Type B pancreatic cell (in vitro differentiated cells): ENCODE measurements at regions not wholly inside any gene's neighbourhood (a gene's known extent, or its start where the extent isn't known, plus 50 kb on each side); places are given as distances from the start of the nearest gene placed in this dataset.
"Not testable (repeated sequence)": the region's sequence is repeated elsewhere in the genome, so short reads cannot be mapped to it uniquely, and the experiment has no call there.

Experiments used
- DNase-seq: peaks from one replicate; pipeline ENCODE4 v3.0.0; 2021; ENCODE audit warnings: mixed read lengths; ENCODE audit not compliant: unreplicated experiment; ENCODE audit errors: extremely low spot score
- H3K27ac Mint-ChIP-seq: 2 replicates; pipeline ENCODE4 v1.8.0; 2021; ENCODE audit warnings: mild to moderate bottlenecking, mixed read lengths
- H3K27me3 Mint-ChIP-seq: 2 replicates; pipeline ENCODE4 v1.8.0; 2021; ENCODE audit warnings: mixed read lengths
- H3K36me3 Mint-ChIP-seq: 2 replicates; pipeline ENCODE4 v1.8.0; 2021; ENCODE audit warnings: mixed read lengths
- H3K4me1 Mint-ChIP-seq: one replicate; pipeline ENCODE4 v1.8.0; 2021; ENCODE audit warnings: mixed read lengths; ENCODE audit not compliant: unreplicated experiment
- H3K4me3 Mint-ChIP-seq: 2 replicates; pipeline ENCODE4 v1.8.0; 2021; ENCODE audit warnings: mild to moderate bottlenecking, mixed read lengths
- H3K9me3 Mint-ChIP-seq: 2 replicates; pipeline ENCODE4 v1.8.0; 2021; ENCODE audit warnings: mixed read lengths
- TF ChIP-seq, protein P1 (sequence below): fragments of 200-600 bp; sonication (generic); conservative IDR thresholded peaks from 2 replicates; pipeline ENCODE4 v1.5.0; 2021; ENCODE audit warnings: antibody characterized with exemption, mild to moderate bottlenecking

DNA sequence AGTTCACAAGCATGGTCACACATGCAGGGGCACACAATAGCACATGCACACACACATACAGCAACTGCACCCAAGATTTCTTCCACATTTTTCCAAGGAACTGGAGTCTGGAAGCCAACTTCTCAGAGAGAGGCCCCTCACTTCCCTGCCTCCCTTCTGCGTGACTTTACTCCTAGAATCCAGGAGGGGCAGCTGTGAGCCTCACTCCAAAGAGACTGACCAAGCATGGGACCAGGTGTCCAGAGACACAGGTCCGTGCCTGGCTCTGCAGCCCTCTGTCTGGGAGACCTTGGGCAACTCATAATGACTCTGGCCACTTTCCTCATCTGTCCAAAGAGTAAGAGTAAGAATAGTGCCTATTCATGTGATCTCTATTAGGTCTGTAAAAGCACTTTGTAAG lies 104.7 kb upstream of the TMEM132E start:
- H3K9me3 Mint-ChIP-seq: no peaks in the 10 kb centered on the region
- no peaks in the 10 kb centered on the region for H3K36me3 Mint-ChIP-seq
- peaks cover 63% of the 10 kb centered on the region for H3K27me3 Mint-ChIP-seq
- H3K27ac Mint-ChIP-seq: no peak overlapping the region
- no peak for DNase-seq
- no peaks in the 10 kb centered on the region for H3K4me1 Mint-ChIP-seq
- TF ChIP-seq, protein P1, sequence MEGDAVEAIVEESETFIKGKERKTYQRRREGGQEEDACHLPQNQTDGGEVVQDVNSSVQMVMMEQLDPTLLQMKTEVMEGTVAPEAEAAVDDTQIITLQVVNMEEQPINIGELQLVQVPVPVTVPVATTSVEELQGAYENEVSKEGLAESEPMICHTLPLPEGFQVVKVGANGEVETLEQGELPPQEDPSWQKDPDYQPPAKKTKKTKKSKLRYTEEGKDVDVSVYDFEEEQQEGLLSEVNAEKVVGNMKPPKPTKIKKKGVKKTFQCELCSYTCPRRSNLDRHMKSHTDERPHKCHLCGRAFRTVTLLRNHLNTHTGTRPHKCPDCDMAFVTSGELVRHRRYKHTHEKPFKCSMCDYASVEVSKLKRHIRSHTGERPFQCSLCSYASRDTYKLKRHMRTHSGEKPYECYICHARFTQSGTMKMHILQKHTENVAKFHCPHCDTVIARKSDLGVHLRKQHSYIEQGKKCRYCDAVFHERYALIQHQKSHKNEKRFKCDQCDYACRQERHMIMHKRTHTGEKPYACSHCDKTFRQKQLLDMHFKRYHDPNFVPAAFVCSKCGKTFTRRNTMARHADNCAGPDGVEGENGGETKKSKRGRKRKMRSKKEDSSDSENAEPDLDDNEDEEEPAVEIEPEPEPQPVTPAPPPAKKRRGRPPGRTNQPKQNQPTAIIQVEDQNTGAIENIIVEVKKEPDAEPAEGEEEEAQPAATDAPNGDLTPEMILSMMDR: no peak
- no peak overlapping the region for H3K4me3 Mint-ChIP-seq

DNA sequence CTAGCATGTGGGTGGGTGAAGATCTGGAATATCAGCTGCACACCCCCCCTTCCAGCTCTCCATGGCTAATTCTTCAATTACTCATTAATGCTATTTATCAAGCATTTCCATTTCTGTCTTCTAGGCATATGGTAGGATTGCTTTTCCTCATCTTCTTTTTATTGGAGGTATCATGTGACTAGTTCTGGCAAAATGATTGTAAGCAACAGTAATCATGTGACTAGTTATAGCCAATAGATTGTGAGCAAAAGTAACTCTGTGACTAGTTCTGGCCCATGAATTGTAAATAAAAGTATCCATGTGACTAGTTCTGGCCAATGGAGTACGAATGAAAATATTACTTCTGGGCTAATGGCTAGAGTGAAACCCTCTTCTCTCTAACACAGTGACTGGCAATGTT lies 107.0 kb upstream of the TMEM132E start:
- Mint-ChIP-seq H3K4me3 (no peak overlapping the region), H3K36me3 (no peaks in the 10 kb centered on the region), H3K27ac (no peak overlapping the region), H3K4me1 (no peaks in the 10 kb centered on the region), H3K9me3 (no peaks in the 10 kb centered on the region), H3K27me3 (peaks cover 47% of the 10 kb centered on the region)
- TF ChIP-seq, protein P1: no peak
- DNase-seq: no peak

DNA sequence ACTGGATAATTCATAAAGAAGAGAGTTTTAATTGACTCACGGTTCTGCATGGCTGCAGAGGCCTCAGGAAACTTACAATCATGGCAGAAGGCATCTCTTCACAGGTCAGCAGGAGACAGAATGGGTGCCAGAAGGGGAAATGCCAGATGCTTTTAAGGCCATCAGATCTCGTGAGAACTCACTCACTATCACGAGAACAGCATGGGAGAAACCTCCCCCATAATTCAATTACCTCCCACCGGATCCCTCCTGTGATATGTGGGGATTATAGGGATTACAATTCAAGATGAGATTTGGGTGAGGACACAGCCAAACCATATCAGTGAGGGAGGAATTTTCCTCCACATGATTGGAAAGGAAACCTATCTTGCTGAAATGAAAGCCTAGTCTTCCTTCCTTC lies 108.1 kb upstream of the TMEM132E start:
- peaks cover 48% of the 10 kb centered on the region for H3K27me3 Mint-ChIP-seq
- not testable (repeated sequence) for H3K27ac Mint-ChIP-seq, H3K36me3 Mint-ChIP-seq, H3K4me3 Mint-ChIP-seq, H3K4me1 Mint-ChIP-seq, DNase-seq, H3K9me3 Mint-ChIP-seq

- Mint-ChIP-seq H3K4me3 (no peak overlapping the region), H3K9me3 (no peaks in the 10 kb centered on the region), H3K36me3 (no peaks in the 10 kb centered on the region), H3K27ac (no peak overlapping the region), H3K27me3 (peaks cover 53% of the 10 kb centered on the region), H3K4me1 (no peaks in the 10 kb centered on the region)
- TF ChIP-seq, protein P1: no peak
- DNase-seq: no peak
Observed at GRCh38 chr17:34465789-34466188, 102.8 kb upstream of the CCL1 start.

- no peak for DNase-seq
- H3K4me3 Mint-ChIP-seq: no peak overlapping the region
- H3K27ac Mint-ChIP-seq: no peak overlapping the region
- H3K36me3 Mint-ChIP-seq: no peaks in the 10 kb centered on the region
- TF ChIP-seq, protein P1: no peak
- H3K27me3 Mint-ChIP-seq: peaks cover 53% of the 10 kb centered on the region
- H3K9me3 Mint-ChIP-seq: no peaks in the 10 kb centered on the region
- H3K4me1 Mint-ChIP-seq: no peaks in the 10 kb centered on the region
Observed at GRCh38 chr17:34464812-34465211, 101.8 kb upstream of the CCL1 start.

DNA sequence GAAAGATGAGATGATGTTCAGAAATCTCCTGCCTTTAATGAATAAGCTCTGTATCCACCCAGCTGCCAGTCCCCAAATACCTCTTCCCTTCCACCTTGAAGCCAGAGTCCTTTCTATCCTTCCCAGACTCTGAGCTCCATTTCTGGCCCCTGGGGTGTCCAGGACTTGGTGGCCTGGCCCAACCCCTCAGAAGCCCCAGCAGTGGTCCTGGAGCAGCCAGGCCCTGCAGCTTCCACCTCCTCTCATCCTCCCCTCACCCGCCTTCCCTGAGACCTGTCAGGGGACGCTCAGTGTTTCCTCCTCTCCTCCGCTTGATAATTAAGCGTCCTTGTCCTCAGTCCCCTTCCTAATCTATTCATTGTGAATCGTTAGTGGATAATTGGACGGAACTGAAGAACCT lies 95.2 kb upstream of the CCL1 start:
- no peak overlapping the region for H3K27ac Mint-ChIP-seq
- DNase-seq: no peak
- no peak overlapping the region for H3K4me3 Mint-ChIP-seq
- H3K4me1 Mint-ChIP-seq: no peaks in the 10 kb centered on the region
- TF ChIP-seq, protein P1: no peak
- no peaks in the 10 kb centered on the region for H3K9me3 Mint-ChIP-seq
- no peaks in the 10 kb centered on the region for H3K36me3 Mint-ChIP-seq
- H3K27me3 Mint-ChIP-seq: peaks cover 81% of the 10 kb centered on the region
